Posterior cingulate gyrus (tissue), 11 donors: ENCODE measurements at regions not wholly inside any gene's neighbourhood (a gene's known extent, or its start where the extent isn't known, plus 50 kb on each side); places are given as distances from the start of the nearest gene placed in this dataset.
A peak's percentile ranks its signal among the peaks of the same experiment; 100 is the strongest.
"Not testable (repeated sequence)": the region's sequence is repeated elsewhere in the genome, so short reads cannot be mapped to it uniquely, and the experiment has no call there.

ENCODE experiments used
- DNase-seq, 10 donors: peaks; one replicate each; pipeline versions ENCODE4 v3.0.0 to v3.0.0-alpha.2; 2020 to 2021; ENCODE audit warnings: mixed read lengths in 3 of 10
- intact Hi-C: fragments of 100-400 bp; cut with DNase I; formaldehyde crosslinking; loops from one replicate; pipeline ENCODE4 v1.15.1; 2023

DNA sequence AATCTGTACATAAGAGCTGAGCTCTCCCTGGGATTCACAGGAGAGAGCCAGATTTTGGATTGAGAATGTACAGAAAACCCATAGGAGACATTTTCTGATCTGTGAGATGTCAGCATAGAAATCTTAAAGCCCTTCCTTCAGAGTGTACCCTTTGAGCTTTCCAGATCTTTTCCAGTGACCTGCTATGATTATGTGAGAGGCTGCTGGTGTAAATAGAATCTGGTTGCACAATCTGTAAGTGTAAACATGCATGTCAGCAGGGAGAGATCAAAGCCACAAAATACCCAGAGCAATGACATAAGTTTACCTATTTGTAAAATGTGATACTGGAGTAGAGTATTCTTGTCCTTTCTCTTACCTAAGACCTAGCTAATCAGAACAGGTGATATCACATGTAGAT is 471.9 kb downstream of the FOXD4L5 start:
- DNase-seq, intact Hi-C loops: not testable (repeated sequence)

DNA sequence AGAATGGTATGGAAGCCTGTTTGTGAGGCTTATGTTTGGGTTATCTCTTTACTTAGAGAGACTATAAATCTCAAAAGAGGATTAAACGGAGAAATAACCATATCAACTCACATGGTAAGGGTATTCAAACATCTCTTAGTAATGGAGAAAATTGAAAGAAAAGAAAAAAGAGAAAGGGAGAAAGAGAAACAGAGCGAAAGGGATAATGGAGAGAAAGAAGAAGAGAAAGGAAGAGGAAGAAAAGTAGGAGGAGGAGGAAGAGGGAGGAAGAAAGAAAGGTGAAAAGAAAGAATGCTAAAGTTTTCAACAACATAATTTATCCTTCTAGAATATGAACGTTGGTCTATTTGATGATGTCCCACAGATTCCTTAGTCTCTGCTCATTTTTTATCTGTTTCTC is 506.3 kb downstream of the FOXD4L5 start:
- DNase-seq, intact Hi-C loops: not testable (repeated sequence)

DNA sequence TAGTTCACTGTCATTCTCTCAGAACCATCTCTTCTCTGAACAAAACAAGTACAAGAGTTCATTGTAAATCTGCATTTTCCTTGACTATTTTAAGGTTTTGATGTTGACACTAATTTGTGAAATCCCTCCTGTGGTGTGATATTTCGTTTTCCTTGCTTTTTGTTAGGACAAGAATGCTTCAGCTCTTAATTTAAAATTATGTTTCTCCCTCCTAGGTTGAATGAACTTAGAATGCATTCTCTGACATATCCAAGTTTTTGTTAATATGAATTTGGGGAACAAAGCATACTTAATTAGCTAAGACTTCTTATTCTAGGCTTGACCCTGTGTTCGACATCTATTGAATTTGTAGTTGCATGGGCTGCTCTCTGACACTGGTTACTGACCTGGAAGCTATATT is 508.7 kb downstream of the FOXD4L5 start:
- intact Hi-C loops, DNase-seq: not testable (repeated sequence)

DNA sequence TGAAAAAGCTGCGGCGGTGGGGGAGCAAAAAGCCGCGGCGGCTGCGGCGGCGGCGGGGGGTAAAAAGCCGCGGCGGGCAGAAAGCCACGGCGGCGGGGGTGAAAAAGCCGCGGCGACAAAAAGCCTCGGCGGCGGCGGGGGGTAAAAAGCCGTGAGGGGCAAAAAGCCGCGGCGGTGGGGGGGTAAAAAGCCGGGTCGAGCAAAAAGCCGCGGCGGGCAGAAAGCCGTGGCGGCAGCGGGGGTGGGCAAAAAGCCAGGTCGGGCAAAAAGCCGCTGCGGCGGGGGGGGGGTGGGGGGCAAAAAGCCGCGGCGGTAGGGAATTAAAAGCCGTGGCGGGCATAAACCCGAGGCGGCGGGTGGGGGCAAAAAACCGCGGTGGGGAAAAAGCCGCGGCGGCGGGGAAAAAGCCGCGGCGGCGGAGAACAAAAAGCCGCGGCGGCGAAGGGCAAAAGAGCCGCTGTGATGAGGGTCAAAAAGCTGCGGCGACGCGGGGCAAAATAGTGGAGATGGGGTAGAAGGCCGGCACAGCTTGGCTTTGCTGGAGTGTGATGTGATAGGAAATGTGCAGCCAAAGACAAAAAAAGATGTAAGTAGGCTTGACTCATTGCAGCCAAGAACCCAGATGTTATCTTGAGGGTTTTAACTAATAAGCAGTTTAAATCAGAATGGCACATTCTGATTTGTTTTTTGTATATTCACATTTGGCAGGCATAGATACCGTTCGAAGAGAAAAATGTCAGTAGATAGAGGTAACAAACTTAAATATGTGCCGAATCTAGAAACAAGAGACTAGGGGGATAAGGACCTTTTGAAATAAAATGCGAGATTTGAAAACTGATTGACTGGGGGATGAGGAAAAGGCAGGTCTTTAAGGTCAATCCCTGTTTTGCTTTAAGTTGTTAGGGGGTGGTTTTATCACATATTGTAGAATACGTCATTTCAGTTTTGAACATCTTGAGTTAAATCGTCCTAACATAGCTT is 509.9 kb downstream of the FOXD4L5 start:
- intact Hi-C loops = not testable (repeated sequence)
- DNase-seq = peak in 5 of 10 donors; percentile 5 to 77 (median 40)

DNA sequence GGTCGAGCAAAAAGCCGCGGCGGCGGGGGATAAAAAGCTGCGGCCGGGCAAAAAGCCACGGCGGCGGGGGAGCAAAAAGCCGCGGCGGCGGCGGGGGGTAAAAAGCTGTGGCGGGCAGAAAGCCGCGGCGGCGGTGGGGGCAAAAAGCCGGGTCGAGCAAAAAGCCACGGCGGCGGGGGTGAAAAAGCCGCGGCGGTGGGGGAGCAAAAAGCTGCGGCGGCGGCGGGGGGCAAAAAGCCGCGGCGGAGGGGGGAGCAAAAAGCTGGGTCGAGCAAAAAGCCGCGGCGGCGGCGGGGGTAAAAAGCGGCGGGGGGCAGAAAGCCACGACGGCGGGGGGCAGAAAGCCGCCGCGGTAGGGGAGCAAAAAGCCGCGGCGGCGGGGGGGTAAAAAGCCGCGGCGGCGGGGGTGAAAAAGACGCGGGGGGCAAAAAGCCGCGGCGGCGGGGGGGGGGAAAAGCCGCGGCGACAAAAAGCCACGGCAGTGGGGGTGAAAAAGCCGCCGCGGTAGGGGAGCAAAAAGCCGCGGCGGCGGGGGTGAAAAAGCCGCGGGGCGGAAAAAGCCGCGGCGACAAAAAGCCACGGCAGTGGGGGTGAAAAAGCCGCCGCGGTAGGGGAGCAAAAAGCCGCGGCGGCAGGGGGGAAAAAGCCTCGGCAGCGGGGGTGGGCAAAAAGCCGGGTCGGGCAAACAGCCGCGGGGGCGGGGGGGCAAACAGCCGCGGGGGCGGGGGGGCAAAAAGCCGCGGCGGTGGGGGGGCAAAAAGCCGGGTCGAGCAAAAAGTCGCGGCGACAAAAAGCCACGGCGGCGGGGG is 510.8 kb downstream of the FOXD4L5 start:
- intact Hi-C loops = not testable (repeated sequence)

DNA sequence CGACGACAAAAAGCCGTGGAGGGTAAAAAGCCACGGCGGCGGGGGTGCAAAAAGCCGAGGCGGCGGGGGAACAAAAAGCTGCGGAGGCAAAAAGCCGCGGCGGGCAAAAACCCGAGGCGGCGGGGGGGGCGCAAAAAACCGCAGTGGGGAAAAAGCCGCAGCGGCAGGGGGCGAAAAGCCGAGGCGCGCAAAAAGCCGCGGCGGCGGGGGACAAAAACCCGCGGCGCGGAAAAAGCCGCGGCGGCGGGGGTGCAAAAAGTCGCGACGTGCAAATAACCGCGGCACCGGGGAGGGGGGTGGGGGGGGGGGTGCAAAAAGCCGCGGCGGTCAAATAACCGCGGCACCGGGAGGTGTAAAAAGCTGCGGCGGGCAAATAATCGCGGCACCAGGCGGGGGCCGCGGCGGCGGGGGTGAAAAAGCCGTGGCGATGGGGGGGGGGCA is 511.5 kb downstream of the FOXD4L5 start:
- peak in 2 of 10 donors; percentile 5 to 13 for DNase-seq

More for the DNA sequence above, 510.8 kb downstream of the FOXD4L5 start:
- peak in 4 of 10 donors; percentile 2 to 16 (median 10) for DNase-seq

DNA sequence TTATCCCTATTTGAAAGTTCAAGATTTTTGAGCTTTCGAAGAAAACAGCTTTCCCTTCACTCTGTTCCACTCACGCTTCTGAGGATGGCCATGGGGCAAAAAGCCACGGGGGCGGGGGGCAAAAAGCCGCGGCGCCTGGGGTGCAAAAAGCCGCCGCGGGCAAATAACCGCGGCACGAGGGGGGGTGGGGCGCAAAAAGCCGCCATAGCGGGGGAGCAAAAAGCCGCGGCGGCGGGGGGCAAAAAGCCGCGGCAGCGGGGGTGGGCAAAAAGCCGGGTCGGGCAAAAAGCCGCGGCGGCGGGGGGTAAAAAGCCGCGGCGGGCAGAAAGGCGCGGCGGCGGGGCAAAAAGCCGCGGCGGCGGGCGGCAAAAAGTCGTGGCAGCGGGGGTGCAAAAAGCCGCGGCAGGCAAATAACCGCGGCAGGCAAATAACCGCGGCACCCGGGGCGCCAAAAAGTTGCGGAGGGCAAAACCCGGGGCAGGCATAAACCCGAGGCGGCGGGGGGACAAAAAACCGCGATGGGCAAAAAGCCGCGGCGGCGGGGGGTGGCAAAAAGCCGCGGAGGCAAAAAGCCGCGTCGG is 512.2 kb downstream of the FOXD4L5 start:
- not testable (repeated sequence) for DNase-seq

More for the DNA sequence above, 511.5 kb downstream of the FOXD4L5 start:
- intact Hi-C loops = no loop called here

DNA sequence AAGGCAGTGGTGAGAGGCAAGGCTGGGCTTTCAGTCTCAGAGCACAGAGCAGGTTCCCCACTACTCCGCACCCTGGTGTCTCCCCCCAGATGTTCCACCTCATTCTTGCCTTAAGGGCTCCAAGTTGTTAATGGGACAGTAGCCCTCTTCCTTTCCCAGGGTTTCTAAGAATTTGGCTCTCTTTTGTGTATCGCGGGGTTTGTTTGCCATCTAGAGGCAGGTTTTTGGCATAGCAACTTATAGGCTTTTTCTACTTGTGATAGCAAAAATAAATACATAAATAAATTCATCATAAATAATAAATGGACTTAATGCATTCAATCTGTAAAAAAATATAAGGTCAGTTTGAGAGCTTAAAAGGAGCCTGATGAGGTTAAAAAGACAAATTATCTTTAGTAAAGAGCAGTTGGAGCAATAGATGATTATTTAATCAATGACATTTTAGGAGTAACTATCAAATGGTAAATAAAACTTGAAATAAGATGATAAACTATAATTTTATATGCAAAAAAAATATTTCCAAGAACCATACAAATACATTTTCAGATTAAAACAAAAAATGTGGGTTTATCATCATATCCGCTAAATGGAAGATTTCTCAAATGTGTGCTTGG is 512.8 kb downstream of the FOXD4L5 start:
- DNase-seq, intact Hi-C loops: not testable (repeated sequence)

More for the DNA sequence above, 512.2 kb downstream of the FOXD4L5 start:
- intact Hi-C loops = not testable (repeated sequence)
